ENCODE measurements at regions not wholly inside any gene's neighbourhood (a gene's known extent, or its start where the extent isn't known, plus 50 kb on each side); places are given as distances from the start of the nearest gene placed in this dataset.

GRCh38 chr4:41360214-41360920 is 103.6 kb downstream of the UCHL1 start:
- peak; percentile 38 to 54 for DNase-seq

DNA sequence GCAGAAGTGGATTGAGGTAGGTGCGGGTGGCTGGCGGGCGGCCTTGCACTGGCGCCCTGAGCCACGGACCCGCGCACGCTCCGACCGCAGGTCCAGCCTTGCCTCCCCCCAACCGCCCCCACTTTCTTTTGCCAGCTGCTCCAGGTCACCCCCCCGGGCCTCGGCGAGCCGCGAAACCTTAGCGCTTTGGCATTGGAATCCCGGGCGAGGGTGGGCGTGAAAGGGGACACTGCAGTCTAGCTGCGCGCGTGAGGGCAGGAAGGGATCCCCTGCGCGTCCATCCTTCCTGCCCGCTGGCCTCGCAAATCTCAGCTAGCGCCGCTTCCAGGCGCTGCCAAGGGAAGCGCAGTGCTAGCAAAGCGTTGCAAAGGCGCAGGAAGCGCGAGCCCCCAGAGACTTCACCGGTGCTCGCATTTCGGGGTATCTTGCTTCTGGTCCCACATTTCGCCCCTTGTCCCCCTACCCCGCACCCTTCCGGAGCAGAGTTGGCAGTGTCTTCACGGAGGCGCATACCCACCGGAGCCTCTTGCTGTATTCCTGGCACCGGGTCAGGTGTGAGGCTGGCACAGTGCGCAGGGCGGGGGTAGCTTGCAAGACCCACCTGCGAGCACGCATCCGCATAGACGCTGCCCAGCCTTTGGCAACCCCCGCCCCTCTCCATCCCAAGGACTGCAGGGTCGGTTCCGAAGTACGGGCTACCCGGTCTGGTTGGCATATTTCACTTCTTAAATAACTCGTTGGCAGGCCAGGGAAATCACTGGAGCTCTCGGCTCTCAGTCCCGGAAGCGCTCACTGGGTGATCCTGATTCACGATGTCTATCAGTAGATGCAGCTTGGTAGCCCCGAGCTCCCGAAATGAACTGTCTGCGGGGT is 104.4 kb downstream of the UCHL1 start:
- DNase-seq, result peak in 1 of 2 experiments; percentile 40

DNA sequence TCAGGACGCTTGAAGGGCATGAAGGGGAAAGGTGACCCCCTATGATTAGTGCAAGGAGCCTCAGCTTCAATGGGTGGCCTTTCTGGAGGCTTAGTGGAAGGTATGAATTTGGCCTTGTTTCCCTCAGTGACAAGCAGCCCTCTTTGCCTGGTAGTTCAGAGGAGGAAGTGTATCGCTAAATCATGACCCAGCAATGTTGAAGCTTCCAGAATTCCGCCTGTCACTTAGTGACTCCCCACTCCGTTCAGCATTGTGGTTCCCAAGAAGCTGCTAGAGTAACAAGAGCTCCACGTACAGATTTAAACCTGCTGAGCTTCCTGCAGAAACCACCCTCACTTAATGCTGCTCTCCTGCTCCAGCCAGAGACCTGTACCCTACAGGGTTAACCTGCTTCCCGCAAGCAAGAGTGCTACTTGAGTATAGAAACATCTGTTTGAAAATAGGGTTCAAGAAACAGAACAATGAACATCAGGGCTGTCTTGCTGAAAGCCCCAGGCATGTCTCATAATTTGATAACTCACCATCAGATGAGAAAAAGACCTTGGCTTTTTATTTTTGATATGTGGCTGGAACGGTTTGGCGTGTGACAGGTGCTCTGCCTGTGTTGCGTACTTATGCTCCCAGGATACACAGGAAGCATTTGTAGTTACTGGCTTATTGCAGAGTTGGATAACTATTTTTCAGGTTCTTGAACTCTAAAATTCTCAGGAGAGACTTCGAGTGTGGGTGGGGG is 105.2 kb downstream of the UCHL1 start:
- DNase-seq, result no peak

GRCh38 chr4:41362621-41363383 is 106.1 kb downstream of the UCHL1 start:
- no peak for DNase-seq

GRCh38 chr4:41363384-41363981 is 106.8 kb downstream of the UCHL1 start:
- no peak for DNase-seq

- no peak for DNase-seq
These were observed 108.1 kb downstream of the UCHL1 start for GRCh38 chr4:41364876-41365275.

GRCh38 chr4:41365681-41366080 is 109.0 kb downstream of the UCHL1 start:
- DNase-seq, result no peak

GRCh38 chr4:41366911-41367517 is 110.3 kb downstream of the UCHL1 start:
- DNase-seq, result no peak

DNA sequence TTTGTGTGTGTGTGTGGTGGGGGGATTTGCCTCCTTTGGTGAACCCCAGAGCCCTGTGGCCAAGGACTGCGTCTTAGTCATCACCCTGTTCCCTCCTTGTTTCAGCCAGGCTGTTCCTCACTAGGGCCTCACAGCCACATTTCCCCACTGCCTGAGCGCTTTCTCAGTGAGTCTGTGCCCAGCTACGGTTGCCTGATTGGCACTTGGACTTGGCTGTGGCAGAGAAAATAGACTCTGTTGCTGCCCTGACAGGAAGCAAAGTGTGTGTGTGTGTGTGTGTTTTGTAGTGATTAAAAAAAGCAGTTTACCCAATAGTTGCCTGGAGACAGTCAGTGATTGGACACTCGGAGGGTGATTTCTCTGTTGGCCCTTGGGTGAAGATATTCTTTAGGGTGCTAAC is 113.0 kb downstream of the UCHL1 start:
- no peak for DNase-seq

DNA sequence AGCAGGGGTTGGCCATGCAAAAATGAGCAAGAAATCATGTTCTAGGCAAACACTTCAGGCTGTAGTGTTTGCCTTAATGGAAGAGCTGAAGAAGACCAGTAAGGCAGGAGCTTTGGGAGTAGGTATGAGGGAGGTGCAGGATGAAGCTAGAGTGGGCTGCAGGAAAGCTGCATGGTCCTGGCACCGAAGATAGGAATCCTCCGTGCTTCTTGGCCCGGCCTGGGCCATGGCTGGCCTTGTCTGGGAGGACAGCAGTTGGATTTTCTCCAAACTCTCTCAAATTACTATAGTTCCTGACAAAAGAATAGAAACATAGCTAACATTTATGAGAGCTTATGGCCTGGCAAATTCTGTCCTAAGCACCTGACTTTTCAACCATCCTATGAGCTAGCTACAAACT is 116.5 kb downstream of the UCHL1 start:
- DNase-seq, result no peak

- no peak for DNase-seq
These were observed 117.8 kb downstream of the UCHL1 start for GRCh38 chr4:41374490-41374889.

- DNase-seq, result no peak
These were observed 118.8 kb downstream of the UCHL1 start for GRCh38 chr4:41375561-41375960.

GRCh38 chr4:41377196-41377595 is 120.5 kb downstream of the UCHL1 start:
- DNase-seq, result no peak

GRCh38 chr4:41379230-41379629 is 122.5 kb downstream of the UCHL1 start:
- DNase-seq, result no peak

- DNase-seq, result no peak
These were observed 123.9 kb downstream of the UCHL1 start for GRCh38 chr4:41380511-41381157.

- no peak for DNase-seq
These were observed 124.7 kb downstream of the UCHL1 start for GRCh38 chr4:41381384-41381783.

DNA sequence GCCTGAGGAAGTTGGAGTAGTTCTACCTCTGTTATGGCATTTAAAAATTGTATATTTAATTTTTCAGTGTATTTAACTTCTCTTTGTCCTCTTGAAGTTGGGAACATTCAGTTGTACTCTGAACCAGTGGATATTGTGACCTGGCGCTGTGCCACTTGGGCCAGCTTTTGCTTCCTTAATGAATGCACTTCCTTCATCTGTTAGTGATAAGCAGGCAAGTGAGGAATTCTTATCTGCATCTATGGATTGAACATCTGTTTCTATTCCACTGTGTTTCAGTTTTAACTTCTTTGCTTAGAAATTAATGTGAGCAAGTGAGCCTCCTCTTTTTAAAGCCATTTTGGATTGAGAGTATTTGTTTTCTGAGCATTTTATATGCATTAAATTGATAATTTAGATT is 128.3 kb downstream of the UCHL1 start:
- no peak for DNase-seq

- DNase-seq, result no peak
These were observed 128.8 kb downstream of the UCHL1 start for GRCh38 chr4:41385481-41385880.

GRCh38 chr4:41388080-41388479 is 131.4 kb downstream of the UCHL1 start:
- DNase-seq, result no peak

GRCh38 chr4:41389356-41389755 is 132.6 kb downstream of the UCHL1 start:
- DNase-seq, result no peak

- no peak for DNase-seq
These were observed 133.9 kb downstream of the UCHL1 start for GRCh38 chr4:41390661-41391060.
